GM06990 (cell line): ENCODE measurements at regions not wholly inside any gene's neighbourhood (a gene's known extent, or its start where the extent isn't known, plus 50 kb on each side); places are given as distances from the start of the nearest gene placed in this dataset.

Source experiments
- DNase-seq: peaks from one replicate; pipeline ENCODE4 v3.0.0-alpha.2; 2011; ENCODE audit not compliant: insufficient read length; ENCODE audit errors: extremely low read depth
- H3K27me3 ChIP-seq: replicated peaks from 2 replicates; pipeline ENCODE4 v1.6.0; 2011; ENCODE audit warnings: low read length; ENCODE audit not compliant: control insufficient read depth, insufficient read depth
- H3K36me3 ChIP-seq: 2 replicates; pipeline ENCODE4 v1.5.1; 2011; ENCODE audit warnings: low read length; ENCODE audit not compliant: control insufficient read depth, insufficient read depth
- H3K4me3 ChIP-seq: replicated peaks from 2 replicates; pipeline ENCODE4 v1.5.1; 2011; ENCODE audit warnings: low read depth, mild to moderate bottlenecking, control low read depth, low read length
- CTCF ChIP-seq: IDR thresholded peaks from 2 replicates; pipeline ENCODE4 v1.5.1; 2011; ENCODE audit warnings: low read length, control low read depth, mild to moderate bottlenecking, inconsistent platforms; ENCODE audit not compliant: insufficient read depth, poor library complexity, severe bottlenecking

GRCh38 chr2:195057001-195057400, 600.0 kb upstream of the SLC39A10 start:
- DNase-seq: no peak

GRCh38 chr2:195055996-195056395, 601.0 kb upstream of the SLC39A10 start:
- DNase-seq: no peak
- Histone ChIP-seq H3K27me3 (no peaks in the 10 kb centered on the region), H3K4me3 (no peak overlapping the region), H3K36me3 (no peaks in the 10 kb centered on the region)
- TF ChIP-seq CTCF: no peak

More at GRCh38 chr2:195057001-195057400, 600.0 kb upstream of the SLC39A10 start:
- H3K4me3 ChIP-seq: no peak overlapping the region
- no peaks in the 10 kb centered on the region for H3K36me3 ChIP-seq
- no peaks in the 10 kb centered on the region for H3K27me3 ChIP-seq
- no peak for TF ChIP-seq CTCF

- DNase-seq: no peak
- H3K4me3 ChIP-seq: no peak overlapping the region
- no peak for TF ChIP-seq CTCF
- H3K27me3 ChIP-seq: no peaks in the 10 kb centered on the region
- no peaks in the 10 kb centered on the region for H3K36me3 ChIP-seq
Measured at GRCh38 chr2:195051401-195051800, 605.6 kb upstream of the SLC39A10 start.

- no peak for TF ChIP-seq CTCF
- DNase-seq: no peak
- H3K27me3 ChIP-seq: no peaks in the 10 kb centered on the region
- no peaks in the 10 kb centered on the region for H3K36me3 ChIP-seq
- H3K4me3 ChIP-seq: no peak overlapping the region
Measured at GRCh38 chr2:195049372-195050031, 607.5 kb upstream of the SLC39A10 start.

- TF ChIP-seq CTCF: no peak
- Histone ChIP-seq H3K27me3 (no peaks in the 10 kb centered on the region), H3K36me3 (no peaks in the 10 kb centered on the region), H3K4me3 (no peak overlapping the region)
- no peak for DNase-seq
Measured at GRCh38 chr2:195047955-195048354, 609.1 kb upstream of the SLC39A10 start.

- no peaks in the 10 kb centered on the region for H3K36me3 ChIP-seq
- DNase-seq: no peak
- H3K4me3 ChIP-seq: no peak overlapping the region
- TF ChIP-seq CTCF: no peak
- no peaks in the 10 kb centered on the region for H3K27me3 ChIP-seq
Measured at GRCh38 chr2:195044801-195045200, 612.2 kb upstream of the SLC39A10 start.
